ENCODE measurements at regions not wholly inside any gene's neighbourhood (a gene's known extent, or its start where the extent isn't known, plus 50 kb on each side); places are given as distances from the start of the nearest gene placed in this dataset.
A peak's percentile ranks its signal among the peaks of the same experiment; 100 is the strongest.

DNA sequence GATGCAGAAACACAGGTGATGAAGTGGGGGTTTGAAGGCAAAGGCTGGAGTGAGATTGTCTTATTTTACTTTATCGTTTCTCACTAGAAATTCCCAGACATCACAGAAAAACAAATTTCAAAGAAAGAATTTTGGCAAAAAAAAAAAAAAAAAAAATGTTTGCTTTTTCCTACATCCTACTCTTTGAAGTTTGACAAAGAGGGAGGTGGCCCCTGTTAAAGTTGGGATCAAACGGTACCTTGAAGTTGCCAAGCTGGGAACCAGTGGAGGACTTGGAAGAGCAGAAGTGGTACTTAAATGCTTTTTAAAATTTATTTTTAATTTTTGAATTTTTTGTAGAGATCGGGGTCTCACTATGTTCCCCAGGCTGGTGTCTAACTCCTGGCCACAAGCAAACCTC, 63.9 kb upstream of the KIF5B start:
- DNase-seq (no peak), ATAC-seq (no peak)
- no peaks in the 10 kb centered on the region for H3K36me3 ChIP-seq
- intact Hi-C loops (cut with DNase I), result no loop called here
- no peaks in the 10 kb centered on the region for H3K27me3 ChIP-seq
- no peaks in the 10 kb centered on the region for H3K9me3 ChIP-seq
- H3K4me3 ChIP-seq, result no peak overlapping the region
- TF ChIP-seq, protein P1, sequence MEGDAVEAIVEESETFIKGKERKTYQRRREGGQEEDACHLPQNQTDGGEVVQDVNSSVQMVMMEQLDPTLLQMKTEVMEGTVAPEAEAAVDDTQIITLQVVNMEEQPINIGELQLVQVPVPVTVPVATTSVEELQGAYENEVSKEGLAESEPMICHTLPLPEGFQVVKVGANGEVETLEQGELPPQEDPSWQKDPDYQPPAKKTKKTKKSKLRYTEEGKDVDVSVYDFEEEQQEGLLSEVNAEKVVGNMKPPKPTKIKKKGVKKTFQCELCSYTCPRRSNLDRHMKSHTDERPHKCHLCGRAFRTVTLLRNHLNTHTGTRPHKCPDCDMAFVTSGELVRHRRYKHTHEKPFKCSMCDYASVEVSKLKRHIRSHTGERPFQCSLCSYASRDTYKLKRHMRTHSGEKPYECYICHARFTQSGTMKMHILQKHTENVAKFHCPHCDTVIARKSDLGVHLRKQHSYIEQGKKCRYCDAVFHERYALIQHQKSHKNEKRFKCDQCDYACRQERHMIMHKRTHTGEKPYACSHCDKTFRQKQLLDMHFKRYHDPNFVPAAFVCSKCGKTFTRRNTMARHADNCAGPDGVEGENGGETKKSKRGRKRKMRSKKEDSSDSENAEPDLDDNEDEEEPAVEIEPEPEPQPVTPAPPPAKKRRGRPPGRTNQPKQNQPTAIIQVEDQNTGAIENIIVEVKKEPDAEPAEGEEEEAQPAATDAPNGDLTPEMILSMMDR (IDR thresholded peaks at IDR 0.05), result no peak
- no peak overlapping the region for H3K27ac ChIP-seq
- H3K4me1 ChIP-seq, result no peaks in the 10 kb centered on the region

DNA sequence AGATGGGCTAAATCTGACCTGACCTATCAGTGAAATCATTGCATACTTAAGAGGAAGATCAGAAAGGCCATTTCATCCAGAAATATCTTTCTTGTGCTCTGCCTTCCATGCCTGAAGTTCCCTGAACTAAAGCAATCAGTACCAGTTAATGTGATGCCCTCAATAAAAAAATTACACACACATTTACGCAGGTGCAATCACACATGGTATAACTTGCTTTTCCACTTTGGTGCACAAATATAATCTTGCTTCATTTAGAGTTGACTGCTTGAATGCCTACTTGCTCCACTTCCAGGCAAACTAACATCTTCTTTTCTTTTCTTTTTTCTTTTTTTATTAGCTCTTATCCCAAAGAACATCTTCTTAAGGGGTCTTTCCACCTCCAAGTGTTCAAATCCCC, 58.3 kb upstream of the KIF5B start:
- TF ChIP-seq, protein P1 (IDR thresholded peaks at IDR 0.05), result no peak
- Histone ChIP-seq H3K4me3 (no peak overlapping the region), H3K36me3 (no peaks in the 10 kb centered on the region), H3K27ac (no peak overlapping the region), H3K27me3 (no peaks in the 10 kb centered on the region), H3K4me1 (no peaks in the 10 kb centered on the region), H3K9me3 (no peaks in the 10 kb centered on the region)
- DNase-seq, result no peak
- intact Hi-C loops (cut with DNase I), result no loop called here
- ATAC-seq, result no peak

DNA sequence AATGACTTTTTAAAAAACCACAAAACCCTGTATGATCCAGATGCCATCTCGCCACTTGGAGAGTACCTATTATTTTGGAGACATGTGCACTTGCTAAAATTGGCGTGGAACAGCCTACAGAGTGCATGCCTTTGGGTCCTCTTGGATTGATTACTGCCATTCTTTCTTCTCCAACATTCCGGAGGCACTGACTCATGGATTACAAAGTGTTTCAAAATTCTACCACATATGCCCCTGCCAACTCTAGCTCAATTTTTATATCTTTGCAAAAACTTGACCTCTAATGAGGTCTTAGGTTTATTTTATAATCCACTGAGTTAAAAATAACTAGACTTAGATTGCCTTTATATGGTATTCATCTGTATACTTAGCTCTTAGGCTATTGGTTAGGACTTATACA, 55.8 kb upstream of the KIF5B start:
- intact Hi-C loops (cut with DNase I), result no loop called here
- peak; percentile 85 for ATAC-seq
- TF ChIP-seq, protein P1 (IDR thresholded peaks at IDR 0.05), result no peak
- H3K4me1 ChIP-seq, result no peaks in the 10 kb centered on the region
- H3K27ac ChIP-seq, result no peak overlapping the region
- DNase-seq, result no peak
- H3K4me3 ChIP-seq, result no peak overlapping the region
- H3K36me3 ChIP-seq, result no peaks in the 10 kb centered on the region
- no peaks in the 10 kb centered on the region for H3K9me3 ChIP-seq
- H3K27me3 ChIP-seq, result no peaks in the 10 kb centered on the region

DNA sequence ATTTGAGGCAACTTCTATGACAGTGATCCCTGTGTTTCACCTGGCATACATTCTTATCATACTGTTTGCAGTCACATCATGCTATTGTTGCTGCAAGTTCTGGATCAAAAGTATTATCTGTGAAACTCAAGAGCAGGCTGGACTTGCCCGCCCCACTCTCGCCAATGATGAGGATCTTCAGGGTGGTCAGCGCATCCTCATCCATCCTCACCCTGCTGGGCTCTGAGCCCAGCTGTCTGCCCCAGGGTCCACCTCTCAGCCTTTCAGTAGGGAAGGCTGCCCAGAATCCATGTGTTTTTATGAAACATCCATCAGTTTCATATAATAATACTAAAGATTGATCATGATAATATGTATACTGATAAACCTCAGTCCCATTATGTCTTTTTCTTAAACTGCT, 55.4 kb upstream of the KIF5B start:
- intact Hi-C loops (cut with DNase I), result no loop called here
- H3K27ac ChIP-seq, result no peak overlapping the region
- H3K4me1 ChIP-seq, result no peaks in the 10 kb centered on the region
- H3K4me3 ChIP-seq, result no peak overlapping the region
- ATAC-seq, result no peak
- TF ChIP-seq, protein P1 (IDR thresholded peaks at IDR 0.05), result no peak
- no peaks in the 10 kb centered on the region for H3K27me3 ChIP-seq
- H3K9me3 ChIP-seq, result no peaks in the 10 kb centered on the region
- no peaks in the 10 kb centered on the region for H3K36me3 ChIP-seq
- no peak for DNase-seq

DNA sequence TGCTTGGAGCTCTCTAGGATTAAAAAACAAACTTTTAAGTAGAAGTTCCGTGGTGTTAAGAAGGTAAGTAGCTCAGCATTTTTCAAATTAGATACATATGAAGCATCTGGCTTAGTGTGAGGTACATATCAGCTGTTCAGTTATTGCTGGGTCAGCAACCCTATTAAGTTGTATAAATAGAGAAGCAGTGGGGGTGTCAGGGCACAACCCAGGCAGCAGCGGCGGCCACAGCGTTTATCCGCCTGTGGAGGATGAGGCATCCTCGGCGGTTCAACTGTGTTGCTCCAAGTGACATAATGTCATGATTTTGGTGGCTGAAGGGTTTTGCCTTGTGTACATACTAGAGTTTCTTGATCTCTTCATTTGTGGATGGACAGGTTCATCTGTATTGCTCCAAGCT, 54.6 kb upstream of the KIF5B start:
- Histone ChIP-seq H3K27ac (no peak overlapping the region), H3K27me3 (no peaks in the 10 kb centered on the region), H3K4me1 (no peaks in the 10 kb centered on the region), H3K36me3 (no peaks in the 10 kb centered on the region), H3K9me3 (no peaks in the 10 kb centered on the region), H3K4me3 (no peak overlapping the region)
- no peak for DNase-seq
- TF ChIP-seq, protein P1 (IDR thresholded peaks at IDR 0.05), result no peak
- no peak for ATAC-seq
- intact Hi-C loops (cut with DNase I), result no loop called here

DNA sequence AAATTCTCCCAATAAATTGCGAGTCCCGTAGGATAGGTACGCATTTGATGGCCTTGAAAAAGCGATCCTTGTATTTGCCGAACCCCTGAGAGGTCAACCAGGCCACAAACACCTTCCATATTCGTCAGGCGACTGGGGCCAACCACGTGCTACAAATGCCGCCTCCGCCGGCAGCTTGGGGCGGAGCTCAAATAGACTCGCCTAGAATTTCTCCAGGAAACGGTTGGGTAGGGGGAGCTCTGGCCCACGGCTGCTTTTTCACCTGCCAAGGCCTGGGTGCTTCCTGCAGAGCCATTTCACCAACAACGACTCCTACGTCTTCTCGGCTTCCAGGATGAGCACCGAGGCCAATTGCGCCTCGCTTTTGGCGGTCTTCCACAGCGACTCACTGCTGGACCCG, 53.4 kb upstream of the KIF5B start:
- Histone ChIP-seq H3K27ac (no peak overlapping the region), H3K4me1 (no peaks in the 10 kb centered on the region), H3K4me3 (no peak overlapping the region), H3K36me3 (no peaks in the 10 kb centered on the region), H3K9me3 (no peaks in the 10 kb centered on the region), H3K27me3 (no peaks in the 10 kb centered on the region)
- intact Hi-C loops (cut with DNase I), result no loop called here
- DNase-seq, result no peak
- no peak for ATAC-seq
- TF ChIP-seq, protein P1 (IDR thresholded peaks at IDR 0.05), result no peak

Data from upper lobe of right lung (tissue), 1 donor.